Bronchial epithelial cell (primary cell): ENCODE measurements at regions not wholly inside any gene's neighbourhood (a gene's known extent, or its start where the extent isn't known, plus 50 kb on each side); places are given as distances from the start of the nearest gene placed in this dataset.
"Not testable (repeated sequence)": the region's sequence is repeated elsewhere in the genome, so short reads cannot be mapped to it uniquely, and the experiment has no call there.

Experiments
- DNase-seq: peaks from one replicate; pipeline ENCODE4 v3.0.0-alpha.2; 2010; ENCODE audit warnings: low read depth
- FAIRE-seq: peaks from 2 replicates; lab custom pipeline; 2011; peaks lifted over from hg19 to GRCh38; lab: Jason Lieb, UNC
- H3K27me3 ChIP-seq: 2 replicates; pipeline ENCODE4 v1.5.1; 2011; ENCODE audit warnings: low read length; ENCODE audit not compliant: control insufficient read depth, insufficient read depth
- H3K36me3 ChIP-seq: 2 replicates; pipeline ENCODE4 v1.5.1; 2011; ENCODE audit warnings: low read length; ENCODE audit not compliant: control insufficient read depth, insufficient read depth
- H3K4me3 ChIP-seq: 2 replicates; pipeline ENCODE4 v1.5.1; 2011; ENCODE audit warnings: mild to moderate bottlenecking, low read depth, low read length, control low read depth

DNA sequence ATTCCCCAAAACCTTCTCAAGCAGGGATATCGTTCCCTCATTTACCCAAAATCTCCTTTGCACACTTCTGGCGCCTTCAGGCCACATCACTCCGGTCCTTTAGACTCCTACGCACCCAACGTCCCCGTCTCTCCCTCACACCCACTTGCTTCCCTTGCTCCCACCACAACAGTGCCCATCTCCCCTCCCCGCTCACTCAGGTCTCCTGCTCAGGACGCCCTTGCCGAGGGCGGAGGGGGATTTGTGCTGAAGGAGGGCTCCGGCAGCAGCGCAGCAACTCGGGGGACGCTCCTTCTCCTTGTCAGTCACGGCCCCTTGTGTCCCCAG lies 71.6 kb downstream of the PCMTD2 start:
- H3K27me3 ChIP-seq, H3K4me3 ChIP-seq, H3K36me3 ChIP-seq, FAIRE-seq, DNase-seq: not testable (repeated sequence)

GRCh38 chr20:64327550-64328317 lies 72.2 kb downstream of the PCMTD2 start:
- not testable (repeated sequence) for H3K36me3 ChIP-seq, FAIRE-seq, H3K27me3 ChIP-seq, H3K4me3 ChIP-seq
- DNase-seq, result peak; percentile 10

DNA sequence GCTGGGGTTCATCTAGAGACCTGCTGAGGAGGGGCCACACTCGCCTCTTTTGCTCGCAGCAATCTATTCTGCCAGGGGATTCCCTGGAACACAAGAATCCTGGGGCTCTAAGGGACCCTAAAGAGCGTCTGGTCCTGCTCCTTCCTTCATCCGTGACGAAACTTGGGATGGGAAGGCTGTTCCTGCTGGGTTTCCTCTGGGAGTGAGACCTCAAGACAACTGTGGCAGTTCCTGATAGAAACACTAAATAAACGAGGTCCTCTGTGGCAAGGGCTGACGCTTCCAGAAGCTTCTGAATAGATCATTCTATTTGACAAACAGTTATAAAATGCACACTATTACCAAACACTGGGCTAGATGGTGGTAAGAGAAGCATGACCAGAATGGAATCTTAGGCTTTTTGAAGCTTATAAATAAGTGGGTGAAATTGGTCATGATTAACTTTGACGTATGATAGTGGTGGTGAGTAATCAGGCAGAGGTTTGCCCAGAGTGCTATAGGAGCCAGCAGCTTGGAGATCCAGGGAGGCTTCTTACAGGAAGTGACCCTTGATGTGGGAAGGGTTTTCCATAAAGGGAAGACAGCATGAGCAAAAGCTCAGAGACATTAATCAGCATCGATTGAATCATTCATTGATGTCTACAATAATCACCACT lies 73.2 kb downstream of the PCMTD2 start:
- not testable (repeated sequence) for H3K4me3 ChIP-seq, H3K27me3 ChIP-seq, H3K36me3 ChIP-seq, FAIRE-seq
- DNase-seq, result peak; percentile 33

DNA sequence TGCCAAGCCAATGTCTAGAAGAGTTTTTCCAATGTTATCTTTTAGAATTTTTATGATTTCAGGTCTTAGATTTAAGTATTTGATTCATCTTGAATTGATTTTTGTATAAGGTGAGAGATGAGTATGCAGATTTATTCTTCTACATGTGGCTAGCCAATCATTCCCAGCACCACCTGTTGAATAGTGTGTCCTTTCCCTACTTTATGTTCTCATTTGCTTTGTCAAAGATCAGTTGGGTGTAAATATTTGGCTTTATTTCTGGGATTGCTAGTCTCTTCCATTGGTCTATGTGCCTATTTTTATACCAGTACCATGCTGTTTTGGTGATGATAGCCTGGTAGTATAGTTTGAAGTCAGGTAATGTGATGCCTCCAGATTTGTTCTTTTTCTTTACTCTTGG lies 77.1 kb downstream of the PCMTD2 start:
- not testable (repeated sequence) for FAIRE-seq, H3K36me3 ChIP-seq, H3K27me3 ChIP-seq, DNase-seq, H3K4me3 ChIP-seq
